NCI-H1092 (cell line): ENCODE measurements at regions not wholly inside any gene's neighbourhood (a gene's known extent, or its start where the extent isn't known, plus 50 kb on each side); places are given as distances from the start of the nearest gene placed in this dataset.

Experiments used
- DNase-seq: peaks from one replicate; lab custom pipeline; 2025; lab: John Stamatoyannopoulos, UW

DNA sequence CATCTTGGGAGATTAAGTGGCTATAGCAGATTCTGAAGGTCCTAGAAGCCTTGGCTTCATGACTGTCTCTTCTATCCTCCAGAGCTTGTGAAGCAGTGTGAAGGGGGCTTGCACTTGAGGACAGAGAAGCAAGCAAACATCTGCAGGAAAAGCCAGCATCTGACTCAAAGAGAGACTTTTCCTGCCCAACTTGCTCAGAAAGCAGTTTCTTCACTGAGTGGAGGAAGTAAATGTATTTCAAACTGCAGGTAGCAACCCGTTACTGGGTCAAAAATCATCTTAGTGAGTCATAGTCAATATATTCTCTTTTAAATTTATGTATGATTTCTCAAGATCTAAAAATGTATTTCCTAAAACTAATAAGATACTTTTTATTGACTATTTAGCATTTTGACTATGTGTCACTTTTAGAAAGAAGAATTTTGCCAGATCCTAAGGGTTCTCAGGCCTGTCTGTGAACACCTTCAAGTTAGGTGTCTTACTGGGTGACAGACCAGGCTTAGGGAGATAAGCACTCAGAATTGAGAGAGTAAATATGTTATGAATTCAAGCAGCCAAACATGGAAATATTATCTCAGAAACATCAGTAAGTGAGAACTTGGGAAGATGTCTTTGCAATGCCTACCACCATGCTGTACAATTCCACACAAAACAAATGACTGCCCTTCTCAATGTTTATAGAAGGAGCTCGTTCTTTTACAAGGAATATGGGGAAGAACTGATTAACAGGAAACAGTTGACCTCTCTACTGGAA is 72.6 kb upstream of the DMAC1 start:
- no peak for DNase-seq

DNA sequence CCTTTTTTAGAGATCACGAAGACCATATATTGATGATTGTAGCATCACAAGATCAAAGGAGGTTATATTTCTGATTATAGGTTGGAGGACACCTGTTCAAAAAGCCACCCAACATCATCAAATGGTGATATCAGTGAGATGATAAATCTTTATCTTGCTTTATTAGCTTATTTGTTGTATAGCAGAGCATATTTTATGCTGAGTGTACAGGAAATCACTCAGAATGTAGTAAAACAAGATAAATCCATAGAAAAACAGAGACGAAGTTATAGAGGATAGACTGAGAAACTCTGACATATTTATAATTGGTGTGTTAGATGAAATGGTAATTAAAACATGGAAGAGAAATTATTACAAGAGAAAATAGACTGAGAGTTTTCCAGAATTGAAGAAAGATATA is 69.8 kb upstream of the DMAC1 start:
- DNase-seq, result no peak

DNA sequence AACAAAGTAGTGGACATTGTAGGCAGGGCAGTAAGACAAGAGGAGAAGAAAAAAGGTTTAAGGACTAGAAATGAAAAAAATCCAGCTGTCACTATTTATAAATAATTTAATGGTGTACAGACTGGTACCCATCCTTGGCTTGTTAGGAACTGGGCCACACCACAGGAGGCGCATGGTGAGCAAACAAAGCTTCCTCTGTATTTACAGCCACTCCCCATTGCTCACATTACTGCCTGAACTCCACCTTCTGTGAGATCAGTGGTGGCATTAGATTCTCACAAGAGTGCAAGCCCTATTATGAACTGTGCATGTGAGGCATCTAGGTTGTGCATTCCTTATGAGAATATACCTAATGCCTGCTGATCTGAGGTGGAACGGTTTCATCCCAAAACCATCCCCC is 62.6 kb upstream of the DMAC1 start:
- DNase-seq, result no peak

DNA sequence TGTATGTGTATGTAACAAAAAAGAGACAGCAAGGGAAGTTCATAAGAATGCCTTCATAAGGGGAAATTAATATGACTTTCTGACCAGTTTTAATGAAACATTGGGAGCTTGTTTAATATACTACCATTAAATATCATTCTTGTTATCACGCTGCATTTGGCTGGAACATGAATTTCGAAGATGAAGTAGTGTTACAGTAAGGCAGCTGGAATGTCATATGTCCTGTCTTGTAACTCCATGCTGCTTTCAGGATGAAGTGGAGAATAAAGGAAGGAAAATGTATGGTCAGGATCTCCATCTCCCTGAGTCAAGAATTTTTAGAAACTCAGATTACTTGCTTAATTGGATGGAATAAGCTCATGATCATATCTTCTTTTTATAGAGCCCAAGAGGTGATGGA is 61.5 kb upstream of the DMAC1 start:
- no peak for DNase-seq

DNA sequence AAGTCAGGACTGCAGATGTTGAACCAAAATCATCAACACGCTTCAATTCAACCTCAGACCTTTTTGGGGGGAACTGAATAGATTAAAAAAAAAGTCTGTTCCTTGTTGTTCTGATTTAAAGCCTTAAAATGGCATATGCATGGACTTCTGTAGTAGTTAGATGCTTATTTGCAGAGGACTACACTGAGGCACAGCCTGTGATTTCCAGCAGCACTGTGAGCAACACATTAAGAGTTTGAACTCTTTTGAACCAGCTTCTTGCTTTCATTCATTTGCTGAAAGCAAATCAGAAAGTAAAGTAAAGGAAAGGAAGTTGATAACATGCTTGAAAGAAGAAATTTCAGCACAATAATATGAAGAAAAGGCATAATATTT is 60.7 kb upstream of the DMAC1 start:
- no peak for DNase-seq

DNA sequence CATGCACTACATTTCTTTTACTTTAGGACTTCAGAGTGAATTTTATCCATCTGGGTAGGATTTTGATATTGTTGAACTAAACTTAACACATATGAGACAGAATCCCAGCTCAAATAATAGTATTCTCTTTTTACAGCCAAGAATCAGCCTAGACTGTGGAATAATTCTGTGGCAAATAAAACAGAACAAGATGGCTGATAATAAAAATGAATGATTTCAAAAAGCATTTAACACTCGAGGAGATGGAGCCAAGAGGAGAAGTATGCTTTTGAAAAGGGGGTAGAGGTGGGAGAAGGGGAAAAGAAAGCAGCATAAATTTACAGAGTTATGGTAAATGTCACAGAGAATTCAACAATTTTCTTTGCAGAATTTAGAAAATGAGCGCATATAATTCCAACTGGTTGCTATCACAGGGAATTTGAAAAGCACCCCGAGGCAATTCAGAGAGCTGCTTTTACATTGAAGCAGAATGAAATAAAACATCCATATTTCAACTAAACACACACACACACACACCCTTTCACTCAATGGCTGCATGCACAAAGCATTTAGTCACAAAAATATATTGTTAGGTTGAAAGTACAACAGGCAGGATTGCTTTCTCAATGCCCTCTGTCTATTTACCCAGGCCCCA is 60.2 kb upstream of the DMAC1 start:
- no peak for DNase-seq

DNA sequence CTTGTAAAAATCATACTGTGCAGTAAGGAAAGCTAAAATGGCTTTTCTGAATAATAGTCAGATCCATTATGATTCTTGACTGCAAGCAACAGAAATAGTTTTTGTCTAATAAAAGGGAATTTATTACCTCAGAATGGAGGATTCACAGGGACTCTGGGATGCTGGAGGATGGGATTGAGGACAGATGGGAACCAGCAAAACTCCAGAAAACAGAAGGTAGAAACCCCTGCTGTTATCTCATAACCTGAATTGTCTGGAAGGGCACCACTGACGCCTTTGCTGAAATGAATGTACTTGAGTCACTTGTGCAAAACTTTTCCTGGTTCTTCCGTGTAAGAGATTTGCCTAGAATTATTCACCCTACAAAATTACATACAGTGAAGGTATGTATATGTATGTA is 58.6 kb upstream of the DMAC1 start:
- DNase-seq, result no peak

DNA sequence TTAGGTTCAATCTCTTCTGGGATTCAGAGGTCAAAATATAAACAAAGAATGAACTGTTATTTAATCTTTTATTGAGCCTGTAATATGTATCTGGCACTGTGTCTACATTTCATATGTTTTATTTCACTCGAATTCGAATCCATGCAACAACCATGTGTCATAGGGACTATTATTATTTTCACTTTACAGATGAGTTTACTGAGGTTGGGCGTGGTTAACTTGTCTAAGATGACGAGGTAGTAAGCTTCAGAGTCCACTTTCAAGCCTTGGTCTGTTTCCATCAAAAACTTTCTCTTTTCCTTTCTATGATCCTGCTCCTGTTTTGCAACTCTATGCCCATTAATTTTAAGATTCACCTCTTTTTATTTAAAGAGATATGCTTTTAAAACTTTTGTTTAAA is 55.2 kb upstream of the DMAC1 start:
- no peak for DNase-seq
